ENCODE measurements at regions not wholly inside any gene's neighbourhood (a gene's known extent, or its start where the extent isn't known, plus 50 kb on each side); places are given as distances from the start of the nearest gene placed in this dataset.

- Histone ChIP-seq H3K79me2 (replicated peaks; ENCODE audit: insufficient read depth) (no peaks in the 10 kb centered on the region), H3K9me2 (ENCODE audit: insufficient read depth) (no peaks in the 10 kb centered on the region), H3K4me1 (ENCODE audit: insufficient read depth) (no peaks in the 10 kb centered on the region), H3K4me2 (no peak overlapping the region), H2AFZ (no peak overlapping the region), H3K36me3 (ENCODE audit: insufficient read depth) (peaks cover 2% of the 10 kb centered on the region; the same call in 1 of the 2 replicates), H4K20me1 (replicated peaks; ENCODE audit: insufficient read depth) (no peaks in the 10 kb centered on the region), H3K27me3 (ENCODE audit: insufficient read depth) (no peaks in the 10 kb centered on the region), H3F3A (replicated peaks; ENCODE audit: low read depth) (no peaks in the 10 kb centered on the region), H3K4me3 (no peak overlapping the region), H3K27ac (ENCODE audit: low read depth) (no peak overlapping the region)
- Mint-ChIP-seq H3K36me3 (ENCODE audit: low read depth) (peaks cover 22% of the 10 kb centered on the region), H3K27ac (no peak overlapping the region), H3K4me3 (no peak overlapping the region), H3K4me1 (no peaks in the 10 kb centered on the region), H3K27me3 (ENCODE audit: insufficient read depth, low read depth, poor library complexity) (no peaks in the 10 kb centered on the region), H3K9me3 (peaks cover 23% of the 10 kb centered on the region)
- no peak for DNase-seq (ENCODE audit: low spot score)
- ATAC-seq: no peak
- no peak for TF ChIP-seq STAT1 (IDR thresholded peaks at IDR 0.05; ENCODE audit: unreplicated experiment)
- TF ChIP-seq EZH2 (IDR thresholded peaks at IDR 0.05; ENCODE audit: low read depth, unreplicated experiment): no peak
- TF ChIP-seq REST (IDR thresholded peaks at IDR 0.05; ENCODE audit: unreplicated experiment): no peak
- TF ChIP-seq CTCF (conservative IDR thresholded peaks at IDR 0.05; ENCODE audit: low read depth in 2 of 2): no peak
- no peak for TF ChIP-seq ETS1 (IDR thresholded peaks at IDR 0.05)
- TF ChIP-seq JUNB (IDR thresholded peaks at IDR 0.05; ENCODE audit: unreplicated experiment): no peak
- TF ChIP-seq ZNF462 (CRISPR knock-in tag; IDR thresholded peaks at IDR 0.05): no peak
- TF ChIP-seq NANOG (IDR thresholded peaks at IDR 0.05; ENCODE audit: borderline replicate concordance): no peak
- no peak for TF ChIP-seq EZH2phosphoT487 (IDR thresholded peaks at IDR 0.05; ENCODE audit: unreplicated experiment)
- no peak for TF ChIP-seq POLR2AphosphoS5 (IDR thresholded peaks at IDR 0.05; ENCODE audit: low read depth)
- no peak for TF ChIP-seq ZNF114 (CRISPR knock-in tag; IDR thresholded peaks at IDR 0.05)
- TF ChIP-seq CREB1 (CRISPR knock-in tag; IDR thresholded peaks at IDR 0.05; ENCODE audit: low read depth): no peak
- TF ChIP-seq ZNF331 (CRISPR knock-in tag; IDR thresholded peaks at IDR 0.05; ENCODE audit: low read depth): no peak
Observed at GRCh38 chr7:125878988-125879387, 949.4 kb upstream of the POT1 start.

Data from GM23338 (cell line).